Muscle of leg (tissue), 3 donors: ENCODE measurements at regions not wholly inside any gene's neighbourhood (a gene's known extent, or its start where the extent isn't known, plus 50 kb on each side); places are given as distances from the start of the nearest gene placed in this dataset.

Experiments used
- DNase-seq: peaks from one replicate; pipeline ENCODE4 v3.0.0; 2013
- H3K27ac ChIP-seq: one replicate; pipeline ENCODE4 v1.5.1; 2013; ENCODE audit warnings: mild to moderate bottlenecking, low read length, control low read depth
- H3K27me3 ChIP-seq: one replicate; pipeline ENCODE4 v1.6.1; 2013; ENCODE audit warnings: low read length; ENCODE audit not compliant: control insufficient read depth, insufficient read depth
- H3K36me3 ChIP-seq: one replicate; pipeline ENCODE4 v1.6.1; 2013; ENCODE audit warnings: low read length; ENCODE audit not compliant: control insufficient read depth, insufficient read depth
- H3K4me1 ChIP-seq: one replicate; pipeline ENCODE4 v1.6.1; 2013; ENCODE audit warnings: low read length; ENCODE audit not compliant: control insufficient read depth, insufficient read depth
- H3K4me3 ChIP-seq: one replicate; pipeline ENCODE4 v1.5.1; 2013; ENCODE audit warnings: low read length, control low read depth
- H3K9me3 ChIP-seq: replicated peaks from 2 replicates; pipeline ENCODE4 v1.6.1; 2013; ENCODE audit warnings: low read depth, low read length; ENCODE audit not compliant: control insufficient read depth
- WGBS: methylation state at CpG from one replicate; pipeline ENCODE4 v1.1.5; 2013; ENCODE audit warnings: missing lambda C conversion rate; ENCODE audit not compliant: insufficient coverage; 5-methylcytosine and 5-hydroxymethylcytosine counted together

GRCh38 chr3:28746990-28747389, 398.4 kb upstream of the AZI2 start:
- no peak overlapping the region for H3K27ac ChIP-seq
- no peaks in the 10 kb centered on the region for H3K27me3 ChIP-seq
- H3K36me3 ChIP-seq, result no peaks in the 10 kb centered on the region
- no peak overlapping the region for H3K4me3 ChIP-seq
- WGBS, result 100% methylated on average over 1 of the region's 2 CpGs
- H3K9me3 ChIP-seq, result peaks cover 2% of the 10 kb centered on the region
- no peak for DNase-seq
- H3K4me1 ChIP-seq, result peaks cover 8% of the 10 kb centered on the region

- Histone ChIP-seq H3K36me3 (no peaks in the 10 kb centered on the region), H3K27ac (no peak overlapping the region), H3K27me3 (no peaks in the 10 kb centered on the region), H3K4me1 (peaks cover 1% of the 10 kb centered on the region), H3K4me3 (no peak overlapping the region), H3K9me3 (peaks cover 2% of the 10 kb centered on the region)
- WGBS, result no CpG with 5 or more reads among the region's 2 CpGs
- DNase-seq, result no peak
Observed at GRCh38 chr3:28751864-28752263, 403.2 kb upstream of the AZI2 start.

- no peaks in the 10 kb centered on the region for H3K27me3 ChIP-seq
- H3K36me3 ChIP-seq, result no peaks in the 10 kb centered on the region
- DNase-seq, result no peak
- H3K9me3 ChIP-seq, result peaks cover 2% of the 10 kb centered on the region
- no peak overlapping the region for H3K27ac ChIP-seq
- WGBS, result no CpG with 5 or more reads among the region's 1 CpG
- H3K4me1 ChIP-seq, result no peaks in the 10 kb centered on the region
- no peak overlapping the region for H3K4me3 ChIP-seq
Observed at GRCh38 chr3:28752290-28752689, 403.7 kb upstream of the AZI2 start.

GRCh38 chr3:28756056-28756455, 407.4 kb upstream of the AZI2 start:
- Histone ChIP-seq H3K4me3 (no peak overlapping the region), H3K27ac (no peak overlapping the region), H3K4me1 (no peaks in the 10 kb centered on the region), H3K27me3 (no peaks in the 10 kb centered on the region), H3K9me3 (peaks cover 2% of the 10 kb centered on the region), H3K36me3 (no peaks in the 10 kb centered on the region)
- WGBS, result no CpG with 5 or more reads among the region's 1 CpG
- DNase-seq, result peak; percentile 16

- Histone ChIP-seq H3K9me3 (no peaks in the 10 kb centered on the region), H3K27ac (no peak overlapping the region), H3K4me3 (no peak overlapping the region), H3K36me3 (no peaks in the 10 kb centered on the region), H3K27me3 (no peaks in the 10 kb centered on the region), H3K4me1 (no peaks in the 10 kb centered on the region)
- DNase-seq, result no peak
Observed at GRCh38 chr3:28758115-28758514, 409.5 kb upstream of the AZI2 start.

GRCh38 chr3:28761375-28761774, 412.8 kb upstream of the AZI2 start:
- Histone ChIP-seq H3K27ac (no peak overlapping the region), H3K9me3 (no peaks in the 10 kb centered on the region), H3K27me3 (no peaks in the 10 kb centered on the region), H3K36me3 (no peaks in the 10 kb centered on the region), H3K4me1 (no peaks in the 10 kb centered on the region), H3K4me3 (no peak overlapping the region)
- no CpG with 5 or more reads among the region's 1 CpG for WGBS
- no peak for DNase-seq

GRCh38 chr3:28765194-28765593, 416.6 kb upstream of the AZI2 start:
- Histone ChIP-seq H3K9me3 (peaks cover 2% of the 10 kb centered on the region), H3K27me3 (no peaks in the 10 kb centered on the region), H3K4me3 (no peak overlapping the region), H3K36me3 (no peaks in the 10 kb centered on the region), H3K27ac (no peak overlapping the region), H3K4me1 (no peaks in the 10 kb centered on the region)
- DNase-seq, result no peak
- WGBS, result no CpG with 5 or more reads among the region's 1 CpG

GRCh38 chr3:28768439-28768838, 419.8 kb upstream of the AZI2 start:
- no CpG with 5 or more reads among the region's 1 CpG for WGBS
- Histone ChIP-seq H3K27me3 (no peaks in the 10 kb centered on the region), H3K4me1 (no peaks in the 10 kb centered on the region), H3K4me3 (no peak overlapping the region), H3K36me3 (no peaks in the 10 kb centered on the region), H3K9me3 (peaks cover 16% of the 10 kb centered on the region), H3K27ac (no peak overlapping the region)
- DNase-seq, result no peak

GRCh38 chr3:28777806-28778475, 429.3 kb upstream of the AZI2 start:
- 94% methylated on average over 3 of the region's 6 CpGs for WGBS
- Histone ChIP-seq H3K27me3 (no peaks in the 10 kb centered on the region), H3K9me3 (no peaks in the 10 kb centered on the region), H3K27ac (no peak overlapping the region), H3K4me3 (no peak overlapping the region), H3K36me3 (no peaks in the 10 kb centered on the region), H3K4me1 (no peaks in the 10 kb centered on the region)
- no peak for DNase-seq

GRCh38 chr3:28780480-28780879, 431.9 kb upstream of the AZI2 start:
- Histone ChIP-seq H3K9me3 (no peaks in the 10 kb centered on the region), H3K27ac (no peak overlapping the region), H3K27me3 (no peaks in the 10 kb centered on the region), H3K4me3 (no peak overlapping the region), H3K4me1 (no peaks in the 10 kb centered on the region), H3K36me3 (no peaks in the 10 kb centered on the region)
- WGBS, result no CpG with 5 or more reads among the region's 3 CpGs
- no peak for DNase-seq

- no peaks in the 10 kb centered on the region for H3K27me3 ChIP-seq
- no peaks in the 10 kb centered on the region for H3K4me1 ChIP-seq
- H3K36me3 ChIP-seq, result no peaks in the 10 kb centered on the region
- H3K9me3 ChIP-seq, result no peaks in the 10 kb centered on the region
- H3K4me3 ChIP-seq, result no peak overlapping the region
- H3K27ac ChIP-seq, result no peak overlapping the region
- DNase-seq, result no peak
Observed at GRCh38 chr3:28781053-28781452, 432.4 kb upstream of the AZI2 start.
